Calu3 (cell line): ENCODE measurements at regions not wholly inside any gene's neighbourhood (a gene's known extent, or its start where the extent isn't known, plus 50 kb on each side); places are given as distances from the start of the nearest gene placed in this dataset.

Experiments
- BruUV-seq: library from RNA; stranded (reverse); fragments of 400-500 nt; replicated peaks from 2 replicates; lab custom pipeline; 2021; lab: Mats Ljungman, UMichigan
- CTCF ChIA-PET: fragments of 300-600 bp; sonication (Branson Sonifier 250); formaldehyde crosslinking; loops from one replicate; lab custom pipeline; 2022; ENCODE audit warnings: antibody characterized with exemption; lab: Charles Lee
- DNase-seq: peaks from one replicate; pipeline ENCODE4 v3.0.0; 2022
- H3K27ac Mint-ChIP-seq: one replicate; pipeline ENCODE4 v1.8.0; 2022; ENCODE audit warnings: mixed read lengths; ENCODE audit not compliant: unreplicated experiment
- H3K27me3 Mint-ChIP-seq: one replicate; pipeline ENCODE4 v1.8.0; 2022; ENCODE audit warnings: mixed read lengths; ENCODE audit not compliant: unreplicated experiment
- H3K36me3 Mint-ChIP-seq: one replicate; pipeline ENCODE4 v1.8.0; 2022; ENCODE audit warnings: mild to moderate bottlenecking, moderate library complexity, mixed read lengths; ENCODE audit not compliant: insufficient read depth, unreplicated experiment
- H3K4me1 Mint-ChIP-seq: one replicate; pipeline ENCODE4 v1.8.0; 2022; ENCODE audit warnings: mild to moderate bottlenecking, low read depth, mixed read lengths; ENCODE audit not compliant: unreplicated experiment
- H3K4me3 Mint-ChIP-seq: one replicate; pipeline ENCODE4 v1.8.0; 2022; ENCODE audit warnings: mild to moderate bottlenecking, low read depth, moderate library complexity, mixed read lengths; ENCODE audit not compliant: unreplicated experiment
- H3K9me3 Mint-ChIP-seq: one replicate; pipeline ENCODE4 v1.8.0; 2022; ENCODE audit warnings: low read depth, mixed read lengths; ENCODE audit not compliant: unreplicated experiment
- intact Hi-C: fragments of 100-400 bp; cut with micrococcal nuclease; formaldehyde crosslinking; loops from one replicate; pipeline ENCODE4 v1.10.0; 2022; ENCODE audit not compliant: unreplicated experiment
- TF ChIP-seq, protein P1 (sequence below): fragments of 200-600 bp; IDR thresholded peaks from one replicate; pipeline ENCODE4 v1.8.0; 2022; ENCODE audit warnings: antibody characterized with exemption; ENCODE audit not compliant: unreplicated experiment

- H3K36me3 Mint-ChIP-seq, result no peaks in the 10 kb centered on the region
- CTCF ChIA-PET, result no interaction called here
- intact Hi-C loops, result no loop called here
- H3K9me3 Mint-ChIP-seq, result no peaks in the 10 kb centered on the region
- no peak overlapping the region for H3K4me3 Mint-ChIP-seq
- no TSS peak for BruUV-seq
- DNase-seq, result no peak
- TF ChIP-seq, protein P1, sequence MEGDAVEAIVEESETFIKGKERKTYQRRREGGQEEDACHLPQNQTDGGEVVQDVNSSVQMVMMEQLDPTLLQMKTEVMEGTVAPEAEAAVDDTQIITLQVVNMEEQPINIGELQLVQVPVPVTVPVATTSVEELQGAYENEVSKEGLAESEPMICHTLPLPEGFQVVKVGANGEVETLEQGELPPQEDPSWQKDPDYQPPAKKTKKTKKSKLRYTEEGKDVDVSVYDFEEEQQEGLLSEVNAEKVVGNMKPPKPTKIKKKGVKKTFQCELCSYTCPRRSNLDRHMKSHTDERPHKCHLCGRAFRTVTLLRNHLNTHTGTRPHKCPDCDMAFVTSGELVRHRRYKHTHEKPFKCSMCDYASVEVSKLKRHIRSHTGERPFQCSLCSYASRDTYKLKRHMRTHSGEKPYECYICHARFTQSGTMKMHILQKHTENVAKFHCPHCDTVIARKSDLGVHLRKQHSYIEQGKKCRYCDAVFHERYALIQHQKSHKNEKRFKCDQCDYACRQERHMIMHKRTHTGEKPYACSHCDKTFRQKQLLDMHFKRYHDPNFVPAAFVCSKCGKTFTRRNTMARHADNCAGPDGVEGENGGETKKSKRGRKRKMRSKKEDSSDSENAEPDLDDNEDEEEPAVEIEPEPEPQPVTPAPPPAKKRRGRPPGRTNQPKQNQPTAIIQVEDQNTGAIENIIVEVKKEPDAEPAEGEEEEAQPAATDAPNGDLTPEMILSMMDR, result no peak
- H3K27ac Mint-ChIP-seq, result no peak overlapping the region
- H3K4me1 Mint-ChIP-seq, result no peaks in the 10 kb centered on the region
- H3K27me3 Mint-ChIP-seq, result no peaks in the 10 kb centered on the region
Measured at GRCh38 chr6:51257938-51258337, 439.3 kb downstream of the TFAP2B start.

GRCh38 chr6:51260003-51260402 is 441.3 kb downstream of the TFAP2B start:
- CTCF ChIA-PET, result no interaction called here
- Mint-ChIP-seq H3K27ac (no peak overlapping the region), H3K9me3 (no peaks in the 10 kb centered on the region), H3K4me3 (no peak overlapping the region), H3K36me3 (no peaks in the 10 kb centered on the region), H3K4me1 (no peaks in the 10 kb centered on the region), H3K27me3 (no peaks in the 10 kb centered on the region)
- intact Hi-C loops, result no loop called here
- TF ChIP-seq, protein P1, result no peak
- no peak for DNase-seq
- BruUV-seq, result no TSS peak

GRCh38 chr6:51261691-51262090 is 443.0 kb downstream of the TFAP2B start:
- DNase-seq, result no peak
- H3K27me3 Mint-ChIP-seq, result no peaks in the 10 kb centered on the region
- no peaks in the 10 kb centered on the region for H3K4me1 Mint-ChIP-seq
- intact Hi-C loops, result no loop called here
- H3K4me3 Mint-ChIP-seq, result no peak overlapping the region
- TF ChIP-seq, protein P1, result no peak
- no peaks in the 10 kb centered on the region for H3K36me3 Mint-ChIP-seq
- CTCF ChIA-PET, result no interaction called here
- no peaks in the 10 kb centered on the region for H3K9me3 Mint-ChIP-seq
- no peak overlapping the region for H3K27ac Mint-ChIP-seq
- BruUV-seq, result no TSS peak

DNA sequence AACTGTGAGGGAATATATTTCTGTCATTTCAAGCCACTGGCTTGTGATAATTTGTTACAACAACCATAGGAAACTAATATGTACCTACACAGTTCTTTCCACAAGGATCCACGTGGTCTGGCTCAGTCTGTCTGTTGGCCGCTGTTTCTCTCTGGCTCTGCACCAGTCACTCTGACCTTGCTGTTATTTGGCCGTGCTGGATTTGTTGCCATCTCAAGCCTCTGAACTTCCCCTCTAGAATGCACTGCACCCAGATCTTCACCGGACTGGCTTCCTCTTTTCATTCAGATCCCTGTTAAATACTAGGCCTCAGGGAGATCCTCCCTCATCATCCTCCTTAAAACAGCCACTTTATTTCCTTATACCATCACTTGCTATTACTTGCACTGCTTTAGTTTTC is 446.8 kb downstream of the TFAP2B start:
- no peaks in the 10 kb centered on the region for H3K36me3 Mint-ChIP-seq
- H3K9me3 Mint-ChIP-seq, result no peaks in the 10 kb centered on the region
- no peaks in the 10 kb centered on the region for H3K27me3 Mint-ChIP-seq
- no TSS peak for BruUV-seq
- CTCF ChIA-PET, result no interaction called here
- H3K27ac Mint-ChIP-seq, result no peak overlapping the region
- no peak overlapping the region for H3K4me3 Mint-ChIP-seq
- TF ChIP-seq, protein P1, result no peak
- H3K4me1 Mint-ChIP-seq, result no peaks in the 10 kb centered on the region
- intact Hi-C loops, result no loop called here
- DNase-seq, result no peak

DNA sequence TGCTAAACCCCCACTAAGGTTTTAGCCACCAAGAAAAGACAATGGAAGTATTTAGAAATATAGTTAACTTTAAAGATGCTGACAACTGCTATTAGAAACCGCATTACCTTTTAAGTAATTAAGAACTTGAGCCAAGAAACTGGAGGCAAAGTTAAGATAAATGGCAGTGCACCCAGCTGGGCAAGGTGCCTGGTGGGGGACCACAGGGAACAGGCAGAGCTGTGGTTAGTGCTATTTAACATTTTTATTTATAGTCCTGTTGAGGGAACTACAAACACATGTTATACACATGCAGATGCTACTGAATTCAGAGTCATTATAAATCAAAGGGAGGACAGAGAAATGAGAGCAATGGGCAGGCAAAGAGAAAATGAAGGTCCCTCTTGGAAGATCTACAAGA is 447.9 kb downstream of the TFAP2B start:
- CTCF ChIA-PET, result no interaction called here
- intact Hi-C loops, result no loop called here
- Mint-ChIP-seq H3K4me3 (no peak overlapping the region), H3K27ac (no peak overlapping the region), H3K4me1 (no peaks in the 10 kb centered on the region), H3K36me3 (no peaks in the 10 kb centered on the region), H3K27me3 (no peaks in the 10 kb centered on the region), H3K9me3 (no peaks in the 10 kb centered on the region)
- TF ChIP-seq, protein P1, result no peak
- BruUV-seq, result no TSS peak
- no peak for DNase-seq
